Neural progenitor cell (in vitro differentiated cells): ENCODE measurements at regions not wholly inside any gene's neighbourhood (a gene's known extent, or its start where the extent isn't known, plus 50 kb on each side); places are given as distances from the start of the nearest gene placed in this dataset.

Experiments
- DNase-seq: peaks from one replicate; pipeline ENCODE4 v3.0.0-alpha.2; 2016; ENCODE audit warnings: low spot score
- H2AFZ ChIP-seq: fragments of 200-600 bp; sonication (generic); replicated peaks from 2 replicates; pipeline ENCODE4 v1.6.1; 2016; ENCODE audit warnings: antibody characterized with exemption
- H3F3A ChIP-seq: fragments of 200-600 bp; sonication (generic); 2 replicates; pipeline ENCODE4 v1.6.1; 2016; ENCODE audit warnings: antibody characterized with exemption, low read depth
- H3K27ac ChIP-seq: fragments of 200-600 bp; sonication (generic); 2 replicates; pipeline ENCODE4 v1.5.1; 2016; ENCODE audit warnings: mild to moderate bottlenecking
- H3K27me3 ChIP-seq: fragments of 200-600 bp; sonication (generic); 2 replicates; pipeline ENCODE4 v1.6.1; 2016; ENCODE audit warnings: mild to moderate bottlenecking, moderate library complexity
- H3K36me3 ChIP-seq: fragments of 200-600 bp; sonication (generic); 2 replicates; pipeline ENCODE4 v1.5.1; 2016
- H3K4me1 ChIP-seq: fragments of 200-600 bp; sonication (generic); 2 replicates; pipeline ENCODE4 v1.6.1; 2016; ENCODE audit warnings: mixed run types
- H3K4me2 ChIP-seq: fragments of 200-600 bp; sonication (generic); 2 replicates; pipeline ENCODE4 v1.6.1; 2016
- H3K4me3 ChIP-seq: fragments of 200-600 bp; sonication (generic); 2 replicates; pipeline ENCODE4 v1.5.1; 2016
- H3K79me2 ChIP-seq: fragments of 200-600 bp; sonication (generic); 2 replicates; pipeline ENCODE4 v1.6.1; 2016; ENCODE audit warnings: low read depth
- H3K9ac ChIP-seq: fragments of 200-600 bp; sonication (generic); 2 replicates; pipeline ENCODE4 v1.6.1; 2016
- H3K9me3 ChIP-seq: fragments of 200-600 bp; sonication (generic); 2 replicates; pipeline ENCODE4 v1.5.1; 2016; ENCODE audit warnings: low read depth
- H4K20me1 ChIP-seq: fragments of 200-600 bp; sonication (generic); 2 replicates; pipeline ENCODE4 v1.6.1; 2016; ENCODE audit warnings: low read depth
- H3K27ac Mint-ChIP-seq: 3 replicates; pipeline ENCODE4 v1.8.0; 2021; ENCODE audit warnings: mixed read lengths
- H3K27me3 Mint-ChIP-seq: 2 replicates; pipeline ENCODE4 v1.8.0; 2022; ENCODE audit warnings: low read depth, mild to moderate bottlenecking, inconsistent platforms, moderate library complexity, mixed read lengths; ENCODE audit not compliant: insufficient read depth
- H3K36me3 Mint-ChIP-seq: 3 replicates; pipeline ENCODE4 v1.8.0; 2021; ENCODE audit warnings: mixed read lengths
- H3K4me1 Mint-ChIP-seq: 3 replicates; pipeline ENCODE4 v1.8.0; 2021; ENCODE audit warnings: mixed read lengths
- H3K4me3 Mint-ChIP-seq: 3 replicates; pipeline ENCODE4 v1.8.0; 2021; ENCODE audit warnings: mild to moderate bottlenecking, moderate library complexity, mixed read lengths
- H3K9me3 Mint-ChIP-seq: 3 replicates; pipeline ENCODE4 v1.8.0; 2020; ENCODE audit warnings: mixed read lengths
- CTCF ChIP-seq: fragments of 200-600 bp; sonication (generic); IDR thresholded peaks from 2 replicates; pipeline ENCODE4 v1.5.1; 2017; ENCODE audit warnings: antibody characterized with exemption, mild to moderate bottlenecking
- EZH2 ChIP-seq: fragments of 200-600 bp; sonication (generic); IDR thresholded peaks from 2 replicates; pipeline ENCODE4 v1.6.1; 2017; ENCODE audit warnings: antibody characterized with exemption, mild to moderate bottlenecking, moderate library complexity
- EZH2phosphoT487 ChIP-seq: fragments of 200-600 bp; sonication (generic); IDR thresholded peaks from 2 replicates; pipeline ENCODE4 v1.6.1; 2017; ENCODE audit warnings: antibody characterized with exemption

GRCh38 chr9:11595756-11596155 is 983.0 kb upstream of the PTPRD start:
- Mint-ChIP-seq H3K36me3 (no peaks in the 10 kb centered on the region), H3K4me1 (no peaks in the 10 kb centered on the region), H3K27me3 (no peaks in the 10 kb centered on the region), H3K27ac (no peak overlapping the region), H3K4me3 (no peak overlapping the region), H3K9me3 (no peaks in the 10 kb centered on the region)
- no peaks in the 10 kb centered on the region for H4K20me1 ChIP-seq
- H2AFZ ChIP-seq = no peak overlapping the region
- no peaks in the 10 kb centered on the region for H3K4me1 ChIP-seq
- H3K36me3 ChIP-seq = no peaks in the 10 kb centered on the region
- no peaks in the 10 kb centered on the region for H3K79me2 ChIP-seq
- H3F3A ChIP-seq = no peaks in the 10 kb centered on the region
- no peaks in the 10 kb centered on the region for H3K9me3 ChIP-seq
- TF ChIP-seq EZH2 (no peak), CTCF (no peak)
- no peaks in the 10 kb centered on the region for H3K27me3 ChIP-seq
- no peak overlapping the region for H3K27ac ChIP-seq
- H3K9ac ChIP-seq = no peak overlapping the region
- H3K4me2 ChIP-seq = no peak overlapping the region
- H3K4me3 ChIP-seq = no peak overlapping the region
- no peak for DNase-seq

- Histone ChIP-seq H3K36me3 (no peaks in the 10 kb centered on the region), H3K27me3 (no peaks in the 10 kb centered on the region), H4K20me1 (no peaks in the 10 kb centered on the region), H3K4me2 (no peak overlapping the region), H3K4me1 (no peaks in the 10 kb centered on the region), H3F3A (no peaks in the 10 kb centered on the region), H3K79me2 (no peaks in the 10 kb centered on the region), H3K27ac (no peak overlapping the region), H2AFZ (no peak overlapping the region), H3K4me3 (no peak overlapping the region), H3K9me3 (no peaks in the 10 kb centered on the region), H3K9ac (no peak overlapping the region)
- Mint-ChIP-seq H3K36me3 (no peaks in the 10 kb centered on the region), H3K4me1 (no peaks in the 10 kb centered on the region), H3K4me3 (no peak overlapping the region), H3K9me3 (peaks cover 2% of the 10 kb centered on the region), H3K27ac (no peak overlapping the region), H3K27me3 (no peaks in the 10 kb centered on the region)
- DNase-seq = no peak
- TF ChIP-seq EZH2 = no peak
- no peak for TF ChIP-seq EZH2phosphoT487
- TF ChIP-seq CTCF = no peak
Measured at GRCh38 chr9:11618241-11618805, 1005.5 kb upstream of the PTPRD start.

- Histone ChIP-seq H3K36me3 (no peaks in the 10 kb centered on the region), H3K4me3 (no peak overlapping the region), H3K9ac (no peak overlapping the region), H3K4me2 (no peak overlapping the region), H3K79me2 (no peaks in the 10 kb centered on the region), H3K9me3 (no peaks in the 10 kb centered on the region), H3K27me3 (no peaks in the 10 kb centered on the region), H3K27ac (no peak overlapping the region), H3F3A (no peaks in the 10 kb centered on the region), H2AFZ (no peak overlapping the region), H3K4me1 (no peaks in the 10 kb centered on the region), H4K20me1 (no peaks in the 10 kb centered on the region)
- no peak for DNase-seq
- Mint-ChIP-seq H3K36me3 (no peaks in the 10 kb centered on the region), H3K27me3 (no peaks in the 10 kb centered on the region), H3K4me1 (no peaks in the 10 kb centered on the region), H3K4me3 (no peak overlapping the region), H3K27ac (no peak overlapping the region), H3K9me3 (peaks cover 3% of the 10 kb centered on the region)
- TF ChIP-seq CTCF = no peak
- TF ChIP-seq EZH2phosphoT487 = no peak
- no peak for TF ChIP-seq EZH2
Measured at GRCh38 chr9:11632691-11633090, 1019.9 kb upstream of the PTPRD start.
